ENCODE measurements at regions not wholly inside any gene's neighbourhood (a gene's known extent, or its start where the extent isn't known, plus 50 kb on each side); places are given as distances from the start of the nearest gene placed in this dataset.

GRCh38 chr6:122061855-122062254 is 337.6 kb upstream of the HSF2 start:
- Histone ChIP-seq H2AK5ac (ENCODE audit: insufficient read length, low read length) (no peak overlapping the region), H2BK120ac (ENCODE audit: low read depth, low read length, poor library complexity, severe bottlenecking) (no peak overlapping the region), H4K91ac (ENCODE audit: insufficient read length, low read depth, low read length) (no peak overlapping the region), H2AFZ (ENCODE audit: low read length) (no peak overlapping the region), H4K5ac (ENCODE audit: insufficient read length, low read depth, low read length) (no peak overlapping the region), H3T11ph (ENCODE audit: low read length) (no peak overlapping the region), H3K4me2 (ENCODE audit: insufficient read depth, insufficient read length, low read length) (no peak overlapping the region), H3K9ac (ENCODE audit: extremely low read depth, insufficient read length, low read length) (no peak overlapping the region), H3K23me2 (ENCODE audit: insufficient read length, low read depth, low read length, poor library complexity, severe bottlenecking) (no peaks in the 10 kb centered on the region), H2BK5ac (ENCODE audit: insufficient read length, low read length) (no peak overlapping the region), H3K56ac (ENCODE audit: insufficient read length, low read depth, low read length) (no peak overlapping the region), H3K9me3 (ENCODE audit: control insufficient read depth, low read depth, low read length) (no peaks in the 10 kb centered on the region), H2BK12ac (ENCODE audit: insufficient read length, low read depth, low read length) (no peak overlapping the region), H3K27me3 (ENCODE audit: insufficient read depth, low read length) (no peaks in the 10 kb centered on the region), H4K20me1 (ENCODE audit: control insufficient read depth, insufficient read depth, insufficient read length) (no peaks in the 10 kb centered on the region), H3K4me1 (ENCODE audit: insufficient read depth, low read length) (peaks cover 2% of the 10 kb centered on the region; the same call in 1 of the 2 replicates), H2BK20ac (ENCODE audit: low read depth, low read length, poor library complexity, severe bottlenecking) (no peak overlapping the region), H4K8ac (replicated peaks; ENCODE audit: insufficient read length, low read depth, low read length) (no peak overlapping the region), H3K4ac (ENCODE audit: low read depth, low read length) (no peak overlapping the region), H3K27ac (ENCODE audit: insufficient read length, low read depth, low read length) (no peak overlapping the region), H3K79me1 (ENCODE audit: insufficient read depth, low read depth, low read length, poor library complexity, severe bottlenecking) (no peaks in the 10 kb centered on the region), H3K18ac (ENCODE audit: insufficient read length, low read depth, low read length) (no peak overlapping the region), H2BK15ac (ENCODE audit: low read depth, low read length) (no peak overlapping the region), H3K79me2 (ENCODE audit: insufficient read depth, low read length) (no peaks in the 10 kb centered on the region), H3K14ac (ENCODE audit: insufficient read depth, low read length) (no peak overlapping the region), H3K23ac (ENCODE audit: insufficient read length, low read depth, low read length) (no peak overlapping the region)
- peaks cover 24 to 28% of the 10 kb centered on the region in 2 experiments for H3K4me1 Mint-ChIP-seq
- H3K9me3 Mint-ChIP-seq: no peaks in the 10 kb centered on the region
- no peak overlapping the region for H3K4me3 Mint-ChIP-seq
- no peaks in the 10 kb centered on the region for H3K36me3 Mint-ChIP-seq (ENCODE audit: insufficient read depth in 1 of 3, low read depth in 3 of 3)
- H3K27ac Mint-ChIP-seq: peak overlapping the region in 1 of 3 experiments; percentile 45; a peak in 2 of 7 replicates
- no peak for DNase-seq
- no CpG with 5 or more reads among the region's 3 CpGs for WGBS (ENCODE audit: extremely low coverage, insufficient read length, low lambda C conversion rate)
- no peaks in the 10 kb centered on the region for H3K27me3 Mint-ChIP-seq (ENCODE audit: low read depth)
- TF ChIP-seq CTCF (conservative IDR thresholded peaks at IDR 0.05): no peak

All from H9 (cell line).